KMS-11 (cell line): ENCODE measurements at regions not wholly inside any gene's neighbourhood (a gene's known extent, or its start where the extent isn't known, plus 50 kb on each side); places are given as distances from the start of the nearest gene placed in this dataset.

ENCODE experiments used
- H2AFZ ChIP-seq: fragments of 200-600 bp; sonication (generic); 2 replicates; pipeline ENCODE4 v1.6.1; 2016; ENCODE audit warnings: antibody characterized with exemption, mixed run types, low read depth
- H3K27ac ChIP-seq: fragments of 200-600 bp; sonication (generic); 2 replicates; pipeline ENCODE4 v1.6.1; 2016; ENCODE audit warnings: mild to moderate bottlenecking, mixed run types
- H3K27me3 ChIP-seq: fragments of 200-600 bp; sonication (generic); 2 replicates; pipeline ENCODE4 v1.6.1; 2017; ENCODE audit warnings: mild to moderate bottlenecking, low read depth, mixed run types, moderate library complexity; ENCODE audit not compliant: insufficient read depth
- H3K36me3 ChIP-seq: fragments of 200-600 bp; sonication (generic); 2 replicates; pipeline ENCODE4 v1.6.1; 2017; ENCODE audit warnings: mild to moderate bottlenecking, mixed run types; ENCODE audit not compliant: insufficient read depth
- H3K4me1 ChIP-seq: fragments of 200-600 bp; sonication (generic); 2 replicates; pipeline ENCODE4 v1.6.1; 2016; ENCODE audit warnings: mild to moderate bottlenecking, low read depth, mixed run types; ENCODE audit not compliant: poor library complexity, severe bottlenecking
- H3K4me2 ChIP-seq: fragments of 200-600 bp; sonication (generic); 2 replicates; pipeline ENCODE4 v1.7.0; 2016; ENCODE audit warnings: mild to moderate bottlenecking, mixed run types
- H3K4me3 ChIP-seq: fragments of 200-600 bp; sonication (generic); IDR thresholded peaks from 2 replicates; pipeline ENCODE4 v1.6.1; 2017; ENCODE audit warnings: low read depth, low read length, mixed read lengths; ENCODE audit not compliant: insufficient read depth
- H3K79me2 ChIP-seq: fragments of 200-600 bp; sonication (generic); 2 replicates; pipeline ENCODE4 v1.6.1; 2016; ENCODE audit warnings: low read depth, mixed run types; ENCODE audit not compliant: insufficient read depth
- H3K9ac ChIP-seq: fragments of 200-600 bp; sonication (generic); 2 replicates; pipeline ENCODE4 v1.6.1; 2016; ENCODE audit warnings: mild to moderate bottlenecking, mixed run types
- H4K20me1 ChIP-seq: fragments of 200-600 bp; sonication (generic); 2 replicates; pipeline ENCODE4 v1.6.1; 2016; ENCODE audit warnings: mild to moderate bottlenecking, mixed run types; ENCODE audit not compliant: insufficient read depth
- CTCF ChIP-seq: fragments of 200-600 bp; sonication (generic); conservative IDR thresholded peaks from 2 replicates; pipeline ENCODE4 v1.6.1; 2017; ENCODE audit warnings: low read depth, mild to moderate bottlenecking, antibody characterized with exemption, low read length, moderate library complexity, mixed read lengths

- H3K4me2 ChIP-seq: no peak overlapping the region
- no peaks in the 10 kb centered on the region for H3K79me2 ChIP-seq
- H3K36me3 ChIP-seq: no peaks in the 10 kb centered on the region
- H4K20me1 ChIP-seq: no peaks in the 10 kb centered on the region
- H2AFZ ChIP-seq: no peak overlapping the region
- no peak overlapping the region for H3K9ac ChIP-seq
- H3K27me3 ChIP-seq: no peaks in the 10 kb centered on the region
- TF ChIP-seq CTCF: no peak
- no peak overlapping the region for H3K4me3 ChIP-seq
- no peak overlapping the region for H3K27ac ChIP-seq
- H3K4me1 ChIP-seq: no peaks in the 10 kb centered on the region
Observed at GRCh38 chr11:134862587-134863195, 450.6 kb upstream of the B3GAT1 start.

DNA sequence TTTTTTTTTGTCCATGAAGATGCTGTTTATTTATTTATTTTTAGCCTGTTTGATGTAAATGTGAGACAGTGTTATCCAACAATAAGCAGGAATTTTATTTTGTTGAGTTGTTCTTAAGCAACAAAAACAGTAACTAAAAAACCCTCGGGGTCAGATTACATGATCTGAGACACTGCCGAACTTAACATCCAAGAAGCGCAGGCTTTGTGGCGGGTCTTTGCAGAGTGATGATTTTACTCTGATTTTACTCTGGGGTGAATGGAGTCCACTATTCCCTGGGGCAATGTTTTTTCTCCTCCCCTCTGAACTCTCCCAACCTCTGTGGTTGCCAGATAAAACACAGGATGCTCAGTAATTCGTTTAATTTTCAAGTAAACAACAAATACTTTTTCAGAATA lies 450.1 kb upstream of the B3GAT1 start:
- H3K36me3 ChIP-seq: no peaks in the 10 kb centered on the region
- H3K4me3 ChIP-seq: no peak overlapping the region
- no peaks in the 10 kb centered on the region for H3K4me1 ChIP-seq
- H4K20me1 ChIP-seq: no peaks in the 10 kb centered on the region
- no peak overlapping the region for H3K27ac ChIP-seq
- TF ChIP-seq CTCF: no peak
- H3K9ac ChIP-seq: no peak overlapping the region
- H3K4me2 ChIP-seq: no peak overlapping the region
- H2AFZ ChIP-seq: no peak overlapping the region
- no peaks in the 10 kb centered on the region for H3K79me2 ChIP-seq
- H3K27me3 ChIP-seq: no peaks in the 10 kb centered on the region

DNA sequence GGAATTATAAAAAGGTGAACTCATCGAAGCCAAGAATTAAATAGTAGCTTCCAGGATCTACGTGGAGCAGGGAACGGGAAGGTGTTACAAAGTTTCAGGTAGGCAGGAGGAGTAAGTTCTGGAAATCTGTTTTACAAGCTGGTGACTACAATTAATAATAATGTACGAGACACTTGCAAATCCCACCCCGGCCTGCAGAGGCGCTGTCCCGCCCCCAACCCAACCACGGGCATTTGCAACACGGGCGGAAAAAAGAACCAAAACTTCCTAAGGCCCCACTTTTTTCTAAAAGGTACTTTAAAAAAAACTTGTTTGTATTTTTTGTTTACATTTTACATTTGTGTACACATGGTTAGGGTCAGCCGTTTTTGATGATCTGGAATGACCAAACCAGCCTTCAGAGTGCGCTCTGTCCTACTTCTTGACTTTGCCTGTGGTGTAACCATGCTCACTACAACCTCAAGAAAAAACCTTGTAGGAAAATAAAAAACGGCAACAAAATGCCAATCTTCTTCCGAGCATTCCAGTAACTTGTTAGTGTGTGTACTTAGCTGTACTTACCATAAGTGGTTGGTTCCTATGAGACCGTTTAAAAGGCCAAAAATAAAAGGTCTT lies 449.6 kb upstream of the B3GAT1 start:
- H3K36me3 ChIP-seq: no peaks in the 10 kb centered on the region
- H3K4me3 ChIP-seq: no peak overlapping the region
- H4K20me1 ChIP-seq: no peaks in the 10 kb centered on the region
- no peak overlapping the region for H3K27ac ChIP-seq
- no peak; the same call in 1 of the 2 replicates for TF ChIP-seq CTCF
- no peaks in the 10 kb centered on the region for H3K79me2 ChIP-seq
- H2AFZ ChIP-seq: no peak overlapping the region
- H3K27me3 ChIP-seq: no peaks in the 10 kb centered on the region
- H3K4me1 ChIP-seq: no peaks in the 10 kb centered on the region
- no peak overlapping the region for H3K9ac ChIP-seq
- no peak overlapping the region for H3K4me2 ChIP-seq

GRCh38 chr11:134858783-134859480 lies 446.9 kb upstream of the B3GAT1 start:
- H3K4me1 ChIP-seq: no peaks in the 10 kb centered on the region
- no peaks in the 10 kb centered on the region for H4K20me1 ChIP-seq
- H3K79me2 ChIP-seq: no peaks in the 10 kb centered on the region
- H3K27me3 ChIP-seq: no peaks in the 10 kb centered on the region
- no peak overlapping the region for H3K27ac ChIP-seq
- H3K36me3 ChIP-seq: no peaks in the 10 kb centered on the region
- no peak overlapping the region for H3K4me2 ChIP-seq
- TF ChIP-seq CTCF: no peak
- no peak overlapping the region for H2AFZ ChIP-seq
- no peak overlapping the region for H3K4me3 ChIP-seq
- H3K9ac ChIP-seq: no peak overlapping the region
